ENCODE measurements at regions not wholly inside any gene's neighbourhood (a gene's known extent, or its start where the extent isn't known, plus 50 kb on each side); places are given as distances from the start of the nearest gene placed in this dataset.

DNA sequence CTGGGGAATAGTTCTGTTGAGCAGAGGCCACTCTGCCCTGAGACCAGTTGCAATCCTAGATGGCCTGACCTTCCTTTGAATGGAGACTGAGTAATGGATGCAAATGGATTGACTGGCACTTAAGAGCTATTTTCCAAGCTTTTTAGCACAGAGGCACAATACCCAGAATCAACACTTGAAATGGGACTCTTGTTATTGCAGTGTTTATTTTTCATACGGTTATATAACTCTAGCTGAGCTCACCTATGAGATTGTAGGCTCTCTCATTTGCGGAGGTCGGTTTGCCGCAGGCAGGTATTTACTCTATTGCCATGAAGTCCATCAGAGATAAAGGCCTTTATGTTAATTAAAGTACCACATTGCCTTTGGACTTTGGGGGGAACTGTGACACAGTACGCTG is 422.3 kb upstream of the CELF4 start:
- Histone ChIP-seq H3K27me3 (replicated peaks; ENCODE audit: control insufficient read depth, insufficient read depth, low read length, poor library complexity, severe bottlenecking) (no peaks in the 10 kb centered on the region), H3K36me3 (ENCODE audit: control insufficient read depth, insufficient read depth, low read length) (no peaks in the 10 kb centered on the region), H3K4me3 (ENCODE audit: insufficient read depth, low read depth, low read length, poor library complexity, severe bottlenecking) (no peak overlapping the region), H3K9me3 (ENCODE audit: control insufficient read depth, low read length) (no peaks in the 10 kb centered on the region), H3K4me1 (ENCODE audit: control insufficient read depth, insufficient read depth, low read length, poor library complexity, severe bottlenecking) (no peaks in the 10 kb centered on the region), H3K27ac (ENCODE audit: insufficient read depth, low read length, poor library complexity, severe bottlenecking) (no peak overlapping the region)
- no peak for DNase-seq

DNA sequence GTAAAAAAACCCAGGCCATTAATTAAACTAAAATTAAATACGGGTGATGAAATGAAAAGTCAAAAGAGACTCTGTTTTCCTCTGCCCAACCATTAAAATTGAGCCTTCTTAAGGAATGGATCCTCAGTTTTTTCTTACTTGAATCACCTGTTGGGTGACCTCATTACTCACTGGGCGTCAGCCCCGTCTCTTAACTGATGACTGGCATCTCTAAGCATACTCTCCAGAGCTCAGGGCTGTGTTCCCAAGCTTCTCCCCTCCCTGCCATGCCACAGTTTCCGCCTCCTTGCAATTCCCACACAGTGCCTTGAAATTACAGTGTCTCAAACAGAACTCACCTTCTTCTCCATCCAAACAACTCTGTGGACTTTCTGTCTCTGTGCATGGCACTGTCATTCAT is 421.1 kb upstream of the CELF4 start:
- no peaks in the 10 kb centered on the region for H3K36me3 ChIP-seq (ENCODE audit: control insufficient read depth, insufficient read depth, low read length)
- H3K4me1 ChIP-seq (ENCODE audit: control insufficient read depth, insufficient read depth, low read length, poor library complexity, severe bottlenecking) = no peaks in the 10 kb centered on the region
- DNase-seq = no peak
- no peak overlapping the region for H3K4me3 ChIP-seq (ENCODE audit: insufficient read depth, low read depth, low read length, poor library complexity, severe bottlenecking)
- H3K27me3 ChIP-seq (replicated peaks; ENCODE audit: control insufficient read depth, insufficient read depth, low read length, poor library complexity, severe bottlenecking) = no peaks in the 10 kb centered on the region
- no peak overlapping the region for H3K27ac ChIP-seq (ENCODE audit: insufficient read depth, low read length, poor library complexity, severe bottlenecking)
- H3K9me3 ChIP-seq (ENCODE audit: control insufficient read depth, low read length) = no peaks in the 10 kb centered on the region

DNA sequence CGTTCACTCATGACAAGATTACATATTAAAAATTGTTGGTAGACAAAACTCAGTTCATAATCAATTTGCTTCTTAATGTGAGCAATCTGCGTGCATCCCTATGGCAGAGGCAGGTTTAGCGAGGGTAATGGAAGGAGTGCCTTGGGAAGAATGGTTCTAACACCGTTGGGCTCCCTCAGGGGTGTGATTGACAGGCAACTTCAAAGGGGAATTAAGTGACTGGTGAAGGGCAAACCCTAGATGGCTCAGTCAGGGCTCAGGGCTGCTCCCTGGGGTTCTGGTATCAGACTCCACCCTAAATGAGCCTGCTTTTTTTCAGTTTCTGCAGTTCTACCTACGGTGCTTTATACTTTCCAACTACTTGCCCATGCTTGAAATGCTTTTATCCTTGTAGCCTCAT is 419.5 kb upstream of the CELF4 start:
- Histone ChIP-seq H3K27me3 (replicated peaks; ENCODE audit: control insufficient read depth, insufficient read depth, low read length, poor library complexity, severe bottlenecking) (no peaks in the 10 kb centered on the region), H3K4me1 (ENCODE audit: control insufficient read depth, insufficient read depth, low read length, poor library complexity, severe bottlenecking) (no peaks in the 10 kb centered on the region), H3K9me3 (ENCODE audit: control insufficient read depth, low read length) (no peaks in the 10 kb centered on the region), H3K4me3 (ENCODE audit: insufficient read depth, low read depth, low read length, poor library complexity, severe bottlenecking) (no peak overlapping the region), H3K36me3 (ENCODE audit: control insufficient read depth, insufficient read depth, low read length) (no peaks in the 10 kb centered on the region), H3K27ac (ENCODE audit: insufficient read depth, low read length, poor library complexity, severe bottlenecking) (no peak overlapping the region)
- DNase-seq = no peak

DNA sequence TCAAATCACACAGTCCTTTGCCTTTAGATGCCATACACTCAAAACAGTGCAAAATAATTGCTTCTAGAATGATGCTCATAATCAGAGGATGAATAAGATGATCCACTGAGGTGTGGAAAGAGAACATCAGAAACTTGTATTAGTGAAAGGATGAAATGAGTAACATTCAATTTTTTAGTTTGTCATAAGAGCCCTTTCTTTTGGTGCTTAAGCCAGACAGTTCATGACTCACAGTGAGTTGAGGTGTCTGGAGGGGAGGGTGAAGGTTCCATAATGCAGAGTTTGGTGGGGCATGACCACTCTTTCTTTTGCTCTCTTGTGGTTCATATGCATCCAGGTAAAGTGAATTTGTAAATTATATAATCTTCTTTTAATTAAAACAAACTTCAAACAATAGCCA is 415.0 kb upstream of the CELF4 start:
- no peak for DNase-seq
- Histone ChIP-seq H3K4me3 (ENCODE audit: insufficient read depth, low read depth, low read length, poor library complexity, severe bottlenecking) (no peak overlapping the region), H3K36me3 (ENCODE audit: control insufficient read depth, insufficient read depth, low read length) (no peaks in the 10 kb centered on the region), H3K27ac (ENCODE audit: insufficient read depth, low read length, poor library complexity, severe bottlenecking) (no peak overlapping the region), H3K9me3 (ENCODE audit: control insufficient read depth, low read length) (no peaks in the 10 kb centered on the region), H3K4me1 (ENCODE audit: control insufficient read depth, insufficient read depth, low read length, poor library complexity, severe bottlenecking) (no peaks in the 10 kb centered on the region), H3K27me3 (replicated peaks; ENCODE audit: control insufficient read depth, insufficient read depth, low read length, poor library complexity, severe bottlenecking) (no peaks in the 10 kb centered on the region)

DNA sequence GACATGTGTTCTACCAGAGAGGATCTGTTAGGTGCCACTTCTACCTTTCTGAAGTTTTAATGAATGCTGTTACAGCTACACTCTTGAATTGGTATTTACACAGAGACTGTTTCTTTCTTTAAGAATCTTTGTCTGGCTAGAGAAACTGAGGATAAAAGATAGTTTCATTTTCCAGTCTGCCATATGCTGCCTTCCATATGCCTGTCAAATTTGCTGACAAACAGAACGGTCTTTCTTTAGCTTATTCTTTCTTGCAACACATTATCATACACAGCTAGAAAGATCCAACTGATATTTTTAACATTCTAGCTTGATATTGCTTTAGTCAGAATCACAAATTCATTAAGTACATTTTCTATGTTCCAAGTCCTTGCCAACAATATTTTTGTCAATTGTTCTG is 409.8 kb upstream of the CELF4 start:
- Histone ChIP-seq H3K27ac (ENCODE audit: insufficient read depth, low read length, poor library complexity, severe bottlenecking) (no peak overlapping the region), H3K27me3 (replicated peaks; ENCODE audit: control insufficient read depth, insufficient read depth, low read length, poor library complexity, severe bottlenecking) (no peaks in the 10 kb centered on the region), H3K4me3 (ENCODE audit: insufficient read depth, low read depth, low read length, poor library complexity, severe bottlenecking) (no peak overlapping the region), H3K4me1 (ENCODE audit: control insufficient read depth, insufficient read depth, low read length, poor library complexity, severe bottlenecking) (no peaks in the 10 kb centered on the region), H3K9me3 (ENCODE audit: control insufficient read depth, low read length) (no peaks in the 10 kb centered on the region), H3K36me3 (ENCODE audit: control insufficient read depth, insufficient read depth, low read length) (no peaks in the 10 kb centered on the region)
- DNase-seq = no peak

DNA sequence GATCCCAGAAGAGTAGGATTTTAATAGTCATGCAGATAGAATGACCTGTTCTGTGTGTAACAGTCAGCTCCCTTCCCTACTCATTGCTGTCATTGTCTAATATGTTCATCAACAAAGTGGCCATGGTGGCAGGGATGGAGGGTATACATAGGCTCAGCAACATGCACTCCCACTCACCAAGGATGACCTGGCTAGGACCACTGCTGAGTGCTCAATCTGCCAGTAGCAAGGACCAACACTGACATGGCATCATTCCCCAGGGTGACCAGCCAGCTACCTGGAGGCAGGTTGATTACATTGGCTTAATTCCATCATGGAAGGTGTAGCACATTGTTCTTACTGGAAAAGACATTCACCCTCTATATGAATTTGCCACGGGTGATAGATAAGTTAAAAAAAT is 401.7 kb upstream of the CELF4 start:
- H3K27me3 ChIP-seq (replicated peaks; ENCODE audit: control insufficient read depth, insufficient read depth, low read length, poor library complexity, severe bottlenecking) = no peaks in the 10 kb centered on the region
- H3K4me3 ChIP-seq (ENCODE audit: insufficient read depth, low read depth, low read length, poor library complexity, severe bottlenecking) = no peak overlapping the region
- no peaks in the 10 kb centered on the region for H3K4me1 ChIP-seq (ENCODE audit: control insufficient read depth, insufficient read depth, low read length, poor library complexity, severe bottlenecking)
- H3K27ac ChIP-seq (ENCODE audit: insufficient read depth, low read length, poor library complexity, severe bottlenecking) = no peak overlapping the region
- H3K36me3 ChIP-seq (ENCODE audit: control insufficient read depth, insufficient read depth, low read length) = no peaks in the 10 kb centered on the region
- DNase-seq = no peak
- H3K9me3 ChIP-seq (ENCODE audit: control insufficient read depth, low read length) = no peaks in the 10 kb centered on the region

DNA sequence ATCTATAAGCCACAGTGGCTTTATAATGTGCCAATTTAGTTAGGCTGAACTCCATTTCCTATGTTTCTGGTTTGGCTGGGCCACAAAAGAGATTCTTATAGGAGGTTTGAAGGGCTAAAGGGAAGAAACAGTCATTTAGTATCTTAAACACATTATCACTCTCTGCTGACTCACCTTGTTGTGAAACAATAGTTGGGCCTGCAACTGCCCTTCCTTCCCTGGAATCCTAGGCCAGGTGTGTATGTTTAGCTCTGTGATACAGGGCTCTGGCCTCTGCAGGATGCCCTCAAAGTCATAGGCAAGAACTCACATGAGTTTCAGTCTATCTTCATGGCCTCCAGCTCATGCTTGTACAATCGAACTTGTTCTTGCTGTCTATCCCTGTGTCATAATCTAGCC is 400.0 kb upstream of the CELF4 start:
- Histone ChIP-seq H3K27me3 (replicated peaks; ENCODE audit: control insufficient read depth, insufficient read depth, low read length, poor library complexity, severe bottlenecking) (no peaks in the 10 kb centered on the region), H3K4me1 (ENCODE audit: control insufficient read depth, insufficient read depth, low read length, poor library complexity, severe bottlenecking) (no peaks in the 10 kb centered on the region), H3K27ac (ENCODE audit: insufficient read depth, low read length, poor library complexity, severe bottlenecking) (no peak overlapping the region), H3K36me3 (ENCODE audit: control insufficient read depth, insufficient read depth, low read length) (no peaks in the 10 kb centered on the region), H3K4me3 (ENCODE audit: insufficient read depth, low read depth, low read length, poor library complexity, severe bottlenecking) (no peak overlapping the region), H3K9me3 (ENCODE audit: control insufficient read depth, low read length) (no peaks in the 10 kb centered on the region)
- DNase-seq = no peak

DNA sequence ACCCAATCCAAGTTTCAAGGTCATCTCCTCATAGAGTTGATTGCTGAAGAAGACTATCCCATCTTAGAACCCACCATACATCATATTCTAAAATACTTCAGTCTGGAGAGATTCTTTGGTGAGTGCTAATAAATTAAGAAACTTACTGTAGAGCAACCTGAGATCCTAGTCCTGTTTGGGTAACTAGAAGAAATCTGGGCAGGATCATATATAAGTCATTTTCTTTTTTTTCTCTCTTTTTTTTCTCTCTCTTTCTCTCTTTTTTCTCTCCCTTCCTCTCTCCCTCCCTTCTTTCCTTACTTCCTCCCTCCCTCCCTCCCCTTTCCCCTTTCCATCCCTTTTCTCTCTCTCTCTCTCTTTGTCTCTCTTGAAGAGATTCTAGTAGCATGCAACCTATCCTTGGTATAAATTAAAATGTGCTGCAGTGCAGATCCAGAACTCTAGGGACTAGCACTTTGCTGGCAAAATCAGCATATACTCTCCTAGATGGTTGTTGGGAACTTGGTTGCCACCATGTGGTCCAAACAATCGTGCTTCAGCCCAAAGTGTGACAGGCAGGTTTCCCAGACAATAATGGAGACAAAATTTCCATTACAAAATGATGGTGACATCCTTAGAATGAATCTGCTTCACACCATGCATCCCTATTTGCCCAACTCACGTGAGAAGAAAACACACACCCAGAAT is 399.4 kb upstream of the CELF4 start:
- no peaks in the 10 kb centered on the region for H3K27me3 ChIP-seq (replicated peaks; ENCODE audit: control insufficient read depth, insufficient read depth, low read length, poor library complexity, severe bottlenecking)
- DNase-seq = no peak
- H3K4me1 ChIP-seq (ENCODE audit: control insufficient read depth, insufficient read depth, low read length, poor library complexity, severe bottlenecking) = no peaks in the 10 kb centered on the region
- H3K27ac ChIP-seq (ENCODE audit: insufficient read depth, low read length, poor library complexity, severe bottlenecking) = no peak overlapping the region
- H3K36me3 ChIP-seq (ENCODE audit: control insufficient read depth, insufficient read depth, low read length) = no peaks in the 10 kb centered on the region
- no peaks in the 10 kb centered on the region for H3K9me3 ChIP-seq (ENCODE audit: control insufficient read depth, low read length)
- H3K4me3 ChIP-seq (ENCODE audit: insufficient read depth, low read depth, low read length, poor library complexity, severe bottlenecking) = no peak overlapping the region

DNA sequence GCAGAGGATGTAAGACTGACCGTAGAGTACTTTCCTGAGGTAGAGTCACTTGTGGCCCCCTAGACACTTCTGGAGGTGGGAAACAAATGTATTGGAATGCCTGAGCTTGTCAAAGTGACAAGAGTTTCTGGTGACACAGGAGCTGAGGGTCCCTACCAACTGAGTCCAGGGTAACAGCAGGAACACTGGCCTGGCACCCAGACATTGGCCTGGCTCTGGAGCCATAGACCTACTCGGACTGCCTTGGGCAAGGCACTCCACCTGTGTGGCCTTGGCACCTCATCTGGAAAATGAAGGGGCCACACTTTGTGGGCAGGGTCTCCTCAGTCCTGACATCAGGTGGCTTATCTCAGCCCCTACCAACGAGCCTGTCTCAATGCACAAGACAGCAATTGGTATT is 398.2 kb upstream of the CELF4 start:
- Histone ChIP-seq H3K9me3 (ENCODE audit: control insufficient read depth, low read length) (no peaks in the 10 kb centered on the region), H3K27me3 (replicated peaks; ENCODE audit: control insufficient read depth, insufficient read depth, low read length, poor library complexity, severe bottlenecking) (no peaks in the 10 kb centered on the region), H3K36me3 (ENCODE audit: control insufficient read depth, insufficient read depth, low read length) (no peaks in the 10 kb centered on the region), H3K27ac (ENCODE audit: insufficient read depth, low read length, poor library complexity, severe bottlenecking) (no peak overlapping the region), H3K4me1 (ENCODE audit: control insufficient read depth, insufficient read depth, low read length, poor library complexity, severe bottlenecking) (no peaks in the 10 kb centered on the region), H3K4me3 (ENCODE audit: insufficient read depth, low read depth, low read length, poor library complexity, severe bottlenecking) (no peak overlapping the region)
- no peak for DNase-seq

DNA sequence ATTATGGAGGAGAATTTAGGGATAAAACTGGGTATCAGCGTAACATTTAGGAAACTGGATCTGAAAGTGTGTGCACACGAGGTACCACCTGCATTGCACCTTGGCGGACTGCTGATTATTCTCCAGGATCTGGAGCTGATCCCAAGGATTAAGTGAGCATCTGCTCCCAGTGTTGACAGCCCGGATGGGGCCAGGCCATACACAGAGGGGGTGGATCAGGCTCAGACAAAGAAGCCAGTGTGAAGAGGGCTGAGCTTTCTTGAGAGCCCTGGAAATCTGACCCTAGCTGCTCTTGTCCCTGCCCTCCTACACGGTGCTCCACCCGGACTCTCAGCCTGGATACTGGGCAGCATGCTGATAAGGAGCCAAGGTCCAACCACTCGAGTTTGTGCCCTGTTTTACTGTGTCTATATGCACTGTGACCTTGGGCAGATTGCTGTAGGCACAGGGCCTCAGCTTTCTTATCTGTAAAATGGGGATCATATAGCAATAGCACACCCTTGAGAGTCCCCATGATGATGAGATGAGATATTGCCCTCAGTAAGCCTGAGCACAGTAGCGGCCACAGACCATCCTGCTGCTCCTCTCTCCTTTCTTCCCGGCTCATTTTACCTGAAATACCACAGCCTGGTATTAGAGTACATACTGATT is 396.8 kb upstream of the CELF4 start:
- no peaks in the 10 kb centered on the region for H3K9me3 ChIP-seq (ENCODE audit: control insufficient read depth, low read length)
- H3K27ac ChIP-seq (ENCODE audit: insufficient read depth, low read length, poor library complexity, severe bottlenecking) = no peak overlapping the region
- no peak for DNase-seq
- no peaks in the 10 kb centered on the region for H3K27me3 ChIP-seq (replicated peaks; ENCODE audit: control insufficient read depth, insufficient read depth, low read length, poor library complexity, severe bottlenecking)
- H3K4me3 ChIP-seq (ENCODE audit: insufficient read depth, low read depth, low read length, poor library complexity, severe bottlenecking) = no peak overlapping the region
- H3K36me3 ChIP-seq (ENCODE audit: control insufficient read depth, insufficient read depth, low read length) = no peaks in the 10 kb centered on the region
- no peaks in the 10 kb centered on the region for H3K4me1 ChIP-seq (ENCODE audit: control insufficient read depth, insufficient read depth, low read length, poor library complexity, severe bottlenecking)

Measured in effector memory CD4-positive, alpha-beta T cell (primary cell).